ENCODE measurements at regions not wholly inside any gene's neighbourhood (a gene's known extent, or its start where the extent isn't known, plus 50 kb on each side); places are given as distances from the start of the nearest gene placed in this dataset.
"Not testable (repeated sequence)": the region's sequence is repeated elsewhere in the genome, so short reads cannot be mapped to it uniquely, and the experiment has no call there.

GRCh38 chr5:15013654-15014463 lies 142.3 kb upstream of the ANKH start:
- DNase-seq, result peak in 1 of 2 experiments; percentile 59

- DNase-seq, result no peak
Measured at GRCh38 chr5:15012061-15012460, 140.5 kb upstream of the ANKH start.

DNA sequence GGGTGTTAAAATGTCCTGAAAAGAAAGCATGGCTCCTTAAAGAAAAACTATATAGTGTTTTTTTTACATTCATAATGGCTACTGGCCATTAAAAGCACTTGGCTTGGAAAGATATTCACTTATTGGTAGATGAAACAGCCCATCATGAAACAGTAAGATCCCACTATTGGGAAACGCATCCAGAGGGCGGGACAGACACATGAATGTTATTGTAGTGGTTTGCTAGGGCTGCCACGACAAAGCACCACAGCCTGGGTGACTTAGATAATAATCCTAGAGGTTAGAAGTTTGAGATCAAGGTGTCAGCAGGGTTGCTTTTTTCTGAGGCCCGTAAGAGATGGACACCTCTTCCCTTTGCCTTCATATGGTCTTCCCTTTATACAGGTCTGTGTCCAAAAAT lies 139.4 kb upstream of the ANKH start:
- no peak for DNase-seq

DNA sequence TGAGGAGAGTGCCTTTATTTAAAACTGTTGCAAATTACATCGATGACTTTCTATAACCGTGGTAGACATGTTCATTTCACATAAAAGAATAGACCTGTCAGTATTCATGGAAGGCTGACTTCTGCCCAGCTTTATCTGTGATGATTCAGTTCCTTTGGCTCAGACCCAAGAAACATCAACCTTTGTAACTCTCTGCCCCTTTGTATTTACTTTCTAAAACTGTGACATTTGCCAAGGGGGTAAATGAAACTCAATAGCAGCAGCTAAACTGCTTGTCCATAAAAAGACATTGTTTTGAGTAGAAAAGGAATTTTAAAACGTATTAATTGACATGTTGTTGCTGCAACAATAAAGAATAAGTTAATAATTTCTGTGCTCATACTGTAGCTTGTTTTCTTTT lies 137.8 kb upstream of the ANKH start:
- peak in 1 of 2 experiments; percentile 43 for DNase-seq

DNA sequence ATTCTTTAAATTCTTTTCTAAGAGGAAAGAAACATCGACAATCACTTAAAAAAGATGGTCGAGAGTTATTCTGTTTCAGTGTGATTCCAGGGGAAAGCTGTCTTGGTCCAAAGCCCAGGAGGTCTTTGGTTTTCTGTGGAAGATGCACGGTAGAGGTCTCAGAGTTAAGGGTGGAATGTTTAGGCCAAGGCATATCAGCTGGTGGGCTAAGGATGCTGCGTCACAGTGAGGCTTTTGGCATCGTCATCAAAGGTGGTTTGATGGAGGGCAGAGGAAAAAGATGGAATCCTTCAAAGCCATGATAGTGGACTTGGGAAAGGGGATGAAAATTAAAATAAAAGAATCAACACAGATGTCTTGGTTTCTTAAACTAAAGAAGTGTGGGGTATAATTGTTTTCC lies 137.3 kb upstream of the ANKH start:
- DNase-seq, result no peak

DNA sequence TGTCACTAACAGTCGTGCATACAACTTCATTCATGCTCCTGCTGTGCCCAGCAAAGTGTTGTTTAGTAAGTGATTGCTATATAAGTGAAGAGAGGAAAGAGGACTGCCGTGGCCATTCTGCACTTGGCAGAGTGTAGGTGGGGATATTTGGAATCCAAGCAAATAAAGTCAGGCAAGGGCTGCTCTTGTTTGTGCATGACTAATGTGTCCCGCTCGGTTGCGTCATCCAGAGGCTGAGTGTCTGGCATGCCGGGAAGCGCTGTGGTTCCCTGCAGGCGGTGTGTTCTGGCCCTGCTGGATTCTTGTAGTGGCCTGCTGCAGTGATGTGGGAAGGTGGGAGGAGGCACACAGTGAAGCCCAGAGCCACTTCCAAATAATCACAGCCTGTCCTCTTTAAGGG lies 136.9 kb upstream of the ANKH start:
- no peak for DNase-seq

- DNase-seq, result no peak
Measured at GRCh38 chr5:15007646-15008045, 136.1 kb upstream of the ANKH start.

DNA sequence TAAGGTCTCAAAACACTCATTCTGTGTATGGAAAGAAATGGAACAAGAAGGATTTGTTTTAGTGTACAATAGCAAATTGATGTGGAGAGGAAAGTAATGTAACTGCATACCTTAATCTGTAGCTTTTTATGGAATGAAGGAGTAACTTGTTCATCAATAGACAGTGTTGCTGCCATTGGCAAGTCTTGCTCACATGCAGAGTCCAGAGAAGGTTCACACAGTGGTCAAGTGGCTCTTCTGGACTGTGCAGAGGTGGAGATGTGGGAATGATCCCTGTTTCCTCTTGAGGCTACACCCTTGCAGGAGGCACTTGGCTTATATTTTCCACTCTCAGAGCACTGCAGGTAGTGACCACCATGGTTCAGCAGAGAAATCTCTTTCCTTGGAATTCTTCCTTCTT lies 132.9 kb upstream of the ANKH start:
- DNase-seq, result no peak

DNA sequence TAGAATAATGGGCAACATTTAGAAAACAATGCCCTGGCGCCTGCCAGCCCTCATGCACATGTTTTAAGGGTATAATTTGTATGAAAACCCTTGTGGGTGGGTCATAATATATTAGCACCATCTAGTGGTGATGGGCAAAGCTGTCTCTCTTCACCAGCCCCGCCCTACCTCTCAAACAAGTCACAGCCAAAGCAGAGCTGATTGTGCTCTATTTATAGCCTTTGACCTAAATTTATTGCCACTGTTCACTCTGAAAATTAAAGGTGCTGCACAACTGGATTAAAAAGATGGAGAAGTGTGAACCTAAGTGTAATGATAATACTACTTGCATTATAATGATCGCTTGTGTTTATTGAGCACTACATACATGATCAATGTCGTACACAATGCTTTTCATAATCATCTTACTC lies 131.9 kb upstream of the ANKH start:
- peak; percentile 58 to 66 for DNase-seq

DNA sequence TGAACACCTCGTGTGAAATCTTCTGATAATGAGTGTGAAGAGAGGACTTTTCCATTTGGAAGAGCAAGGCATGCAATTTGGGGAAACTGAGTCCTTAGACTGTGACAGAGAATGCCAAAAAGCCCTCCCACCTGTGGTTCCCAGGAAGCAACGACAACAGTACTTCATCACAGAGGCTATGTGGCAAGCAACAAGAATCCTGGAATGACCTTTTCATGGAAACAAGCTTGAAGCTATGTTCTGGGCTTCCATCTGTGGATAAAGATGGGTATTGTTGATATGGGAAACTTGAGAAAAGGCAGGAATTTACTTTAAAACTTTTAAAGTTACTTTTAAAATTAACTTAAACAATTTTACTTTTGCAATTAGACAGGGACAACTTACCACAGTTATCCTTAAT lies 131.2 kb upstream of the ANKH start:
- DNase-seq, result no peak

- no peak for DNase-seq
Measured at GRCh38 chr5:15002173-15002572, 130.6 kb upstream of the ANKH start.

- no peak for DNase-seq
Measured at GRCh38 chr5:15001517-15001916, 129.9 kb upstream of the ANKH start.

DNA sequence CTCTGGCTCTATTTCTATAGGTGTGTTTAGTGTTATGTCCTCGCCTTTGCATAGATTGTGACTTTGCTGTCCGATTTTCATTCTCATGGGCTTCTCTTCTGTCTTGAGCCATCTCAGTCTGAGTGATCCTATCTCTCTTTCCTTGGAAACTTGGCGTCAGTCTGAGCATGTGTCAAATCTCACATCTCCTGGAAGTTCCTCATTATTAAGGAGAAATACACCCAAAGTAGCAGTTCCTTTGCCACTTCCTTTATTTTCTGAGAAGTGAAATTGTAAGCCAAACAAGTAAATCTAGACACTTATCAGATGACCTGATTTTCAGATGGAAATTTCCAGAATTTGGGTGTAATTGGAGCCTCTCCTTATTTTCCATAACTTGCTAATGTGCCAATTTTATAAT lies 126.9 kb upstream of the ANKH start:
- DNase-seq, result no peak

DNA sequence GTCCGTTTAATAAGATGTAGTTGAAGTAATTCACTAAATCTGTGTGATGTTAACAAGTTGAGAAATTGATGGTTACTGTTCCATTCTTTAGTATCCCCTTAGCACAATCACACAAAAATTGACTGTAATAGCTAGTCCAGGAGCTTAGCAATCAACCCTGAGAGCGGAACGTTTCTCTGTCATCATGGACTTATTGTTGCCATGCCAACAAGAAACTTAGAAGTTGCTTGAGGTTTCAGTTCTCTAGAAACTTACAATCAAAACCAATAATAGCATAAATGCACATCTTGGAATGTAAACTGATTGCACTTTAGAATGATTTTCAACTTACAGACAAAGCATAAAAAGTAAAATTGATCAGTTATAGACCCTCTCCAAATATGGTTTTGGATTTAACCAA lies 125.4 kb upstream of the ANKH start:
- no peak for DNase-seq

DNA sequence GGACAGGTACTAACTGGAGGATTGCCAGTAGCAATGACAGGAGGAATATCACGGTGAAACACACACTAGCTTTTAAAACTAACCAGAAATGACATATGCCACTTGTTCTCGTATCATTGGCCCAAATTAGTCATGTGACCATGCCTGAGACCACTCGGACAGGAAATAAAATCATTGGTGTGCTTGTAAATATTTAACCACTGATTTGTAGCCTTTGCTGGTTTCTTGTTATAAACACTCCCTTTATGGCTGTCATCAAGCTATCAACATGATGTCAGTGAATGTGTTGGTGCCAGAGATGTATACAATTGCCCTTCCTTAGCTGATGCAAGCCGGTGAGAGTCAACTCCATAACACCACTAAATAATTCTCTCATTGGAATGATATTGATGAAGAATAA lies 123.7 kb upstream of the ANKH start:
- no peak for DNase-seq

- DNase-seq, result not testable (repeated sequence)
Measured at GRCh38 chr5:14993459-14994133, 122.0 kb upstream of the ANKH start.

DNA sequence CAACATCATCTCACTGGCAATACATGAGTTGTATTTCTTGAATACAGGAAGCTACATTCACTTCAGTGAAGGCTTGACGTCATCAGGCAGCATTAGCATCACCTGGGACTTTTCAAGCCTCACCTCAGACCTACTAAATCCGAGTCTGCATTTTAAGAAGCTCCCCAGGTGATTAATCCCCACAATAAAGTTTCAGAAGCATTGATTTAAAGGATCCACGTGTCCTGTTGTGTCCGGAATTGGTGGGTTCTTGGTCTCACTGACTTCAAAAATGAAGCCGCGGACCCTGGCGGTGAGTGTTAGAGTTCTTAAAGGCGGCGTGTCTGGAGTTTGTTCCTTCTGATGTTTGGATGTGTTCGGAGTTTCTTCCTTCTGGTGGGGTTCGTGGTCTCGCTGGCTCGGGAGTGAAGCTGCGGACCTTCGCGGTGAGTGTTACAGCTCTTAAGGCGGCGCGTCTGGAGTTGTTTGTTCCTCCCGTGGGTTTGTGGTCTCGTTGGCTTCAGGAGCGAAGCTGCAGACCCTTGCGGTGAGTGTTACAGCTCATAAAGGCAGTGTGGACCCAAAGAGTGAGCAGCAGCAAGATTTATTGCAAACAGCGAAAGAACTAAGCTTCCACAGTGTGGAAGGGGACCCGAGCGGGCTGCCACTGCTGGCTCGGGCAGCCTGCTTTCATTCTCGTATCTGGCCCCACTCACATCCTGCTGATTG lies 121.3 kb upstream of the ANKH start:
- DNase-seq, result not testable (repeated sequence)

GRCh38 chr5:14988223-14988622 lies 116.6 kb upstream of the ANKH start:
- no peak for DNase-seq

DNA sequence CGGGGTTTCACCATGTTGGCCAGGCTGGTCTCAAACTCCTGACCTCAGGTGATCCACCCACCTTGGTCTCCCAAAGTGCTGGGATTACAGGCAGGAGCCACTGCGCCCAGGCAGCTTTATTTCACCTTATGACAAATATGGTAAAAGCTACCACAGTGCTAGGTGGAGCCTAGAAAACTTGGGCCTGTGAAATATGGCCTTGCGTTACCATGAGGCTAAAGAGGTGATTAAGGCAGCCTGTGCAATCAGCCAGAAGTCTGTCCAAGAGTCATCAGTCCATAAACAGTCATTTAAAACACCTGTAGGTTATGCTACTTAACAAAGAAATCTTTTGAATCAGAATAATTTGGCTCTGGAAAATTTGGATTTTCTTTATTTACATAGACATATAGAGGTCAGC lies 114.8 kb upstream of the ANKH start:
- DNase-seq, result no peak

GRCh38 chr5:14983666-14984441 lies 112.3 kb upstream of the ANKH start:
- DNase-seq, result no peak

GRCh38 chr5:14980698-14981097 lies 109.1 kb upstream of the ANKH start:
- DNase-seq, result no peak

DNA sequence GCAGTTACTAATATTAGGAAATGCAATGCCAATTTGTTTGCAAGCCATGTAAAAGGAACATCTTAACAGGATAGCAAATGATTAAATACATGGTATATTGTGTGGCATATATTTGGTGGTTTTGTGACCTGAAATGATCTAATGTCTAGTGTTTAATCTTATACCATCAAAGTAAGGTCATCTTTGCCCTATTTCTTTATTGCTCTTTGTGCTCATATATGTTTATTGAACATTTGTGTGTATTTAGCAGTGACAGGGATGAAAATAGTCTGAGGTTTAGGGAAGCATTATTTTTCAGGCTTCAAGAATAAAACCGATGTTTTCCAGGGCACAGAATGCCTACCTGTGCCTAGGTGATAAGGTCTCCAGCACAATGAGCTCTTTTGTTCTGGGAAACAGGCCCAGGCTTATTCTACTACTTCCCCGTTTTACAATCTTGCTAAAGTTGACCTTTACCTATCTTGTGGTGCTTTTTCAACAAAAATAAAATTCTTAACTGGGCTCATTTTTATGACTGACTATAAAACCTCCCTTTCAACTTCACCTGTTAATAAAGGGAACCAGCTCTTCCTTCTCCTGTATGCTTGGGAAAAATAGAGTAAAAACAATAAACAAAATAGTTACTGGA lies 105.6 kb upstream of the ANKH start:
- no peak for DNase-seq

DNA sequence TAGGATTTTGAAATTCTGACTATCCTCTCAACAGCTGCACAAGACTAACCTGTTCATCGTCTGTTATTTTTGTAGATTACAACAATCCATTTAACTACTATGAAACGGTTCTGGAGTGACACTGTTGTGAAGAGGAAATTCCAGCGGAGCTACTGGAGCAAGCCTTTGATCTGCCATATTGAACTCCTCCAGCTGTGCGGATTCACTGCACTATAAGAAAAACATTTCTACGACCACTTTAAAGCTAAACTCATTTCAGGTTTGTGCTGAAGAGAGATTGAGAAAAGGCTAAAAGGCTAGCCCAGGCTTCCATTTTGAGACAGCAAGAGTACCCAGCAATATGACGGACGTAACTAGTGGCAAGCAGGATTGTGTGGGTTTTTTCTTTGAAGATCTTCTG lies 104.9 kb upstream of the ANKH start:
- DNase-seq, result no peak
